A549 (cell line): ENCODE measurements at regions not wholly inside any gene's neighbourhood (a gene's known extent, or its start where the extent isn't known, plus 50 kb on each side); places are given as distances from the start of the nearest gene placed in this dataset.

Source experiments
- ATAC-seq, 2 experiments: fragments of 200-7000 bp in 1 of 2; fragments of >200 bp in 1 of 2; cut with Nextera tagmentation in 1 of 2; cut with Tn5 transposase in 1 of 2; 3 replicates each; pipeline versions ENCODE4 v1.8.0 to v1.9.1; 2018 to 2020; ENCODE audit warnings: mild to moderate bottlenecking in 1 of 2, moderate library complexity in 1 of 2
- CTCF ChIA-PET: fragments of 300-600 bp; sonication (Branson Sonifier 250); formaldehyde crosslinking; extraction: SDS; loops from one replicate; lab custom pipeline; 2021; ENCODE audit warnings: antibody characterized with exemption, inconsistent platforms; lab: Yijun Ruan, JAX
- POLR2A ChIA-PET: fragments of 350-600 bp; formaldehyde crosslinking; extraction: SDS; loops from one replicate; lab custom pipeline; 2021; ENCODE audit warnings: antibody characterized with exemption, inconsistent platforms; lab: Yijun Ruan, JAX
- DNase-seq, 2 experiments: peaks; one replicate each; pipeline versions ENCODE4 v3.0.0 to v3.0.0-alpha.2; 2011 to 2016; ENCODE audit warnings: low read depth in 1 of 2, low spot score in 1 of 2
- FAIRE-seq: peaks from 2 replicates; lab custom pipeline; 2011; peaks lifted over from hg19 to GRCh38; lab: Jason Lieb, UNC
- H3K27ac ChIP-seq, 2 experiments: fragments of >200 bp; sonication (Bioruptor Twin); formaldehyde crosslinking; 3 replicates each; pipeline ENCODE4 v1.5.1; 2016 to 2017
- H3K4me1 ChIP-seq: fragments of >200 bp; sonication (Bioruptor Twin); formaldehyde crosslinking; 3 replicates; pipeline ENCODE4 v1.6.1; 2016
- H3K4me2 ChIP-seq: fragments of >200 bp; sonication (Bioruptor Twin); formaldehyde crosslinking; 3 replicates; pipeline ENCODE4 v1.6.1; 2016
- H3K4me3 ChIP-seq: fragments of >200 bp; sonication (Bioruptor Twin); formaldehyde crosslinking; 3 replicates; pipeline ENCODE4 v1.5.1; 2016
- H3K9me3 ChIP-seq: fragments of >200 bp; sonication (Bioruptor Twin); formaldehyde crosslinking; 3 replicates; pipeline ENCODE4 v1.6.1; 2016
- BHLHE40 ChIP-seq: IDR thresholded peaks from 2 replicates; pipeline ENCODE4 v1.6.1; 2012; ENCODE audit warnings: low read depth, low read length, inconsistent platforms
- CBX2 ChIP-seq: fragments of 200-600 bp; sonication (generic); IDR thresholded peaks from 2 replicates; pipeline ENCODE4 v1.6.1; 2016; ENCODE audit warnings: low read depth, mild to moderate bottlenecking, borderline replicate concordance
- CHD2 ChIP-seq: fragments of 150-350 bp; IDR thresholded peaks from 2 replicates; pipeline ENCODE4 v1.6.1; 2014; ENCODE audit warnings: low read length; ENCODE audit not compliant: partially characterized antibody
- CHD4 ChIP-seq: fragments of 200-600 bp; sonication (generic); IDR thresholded peaks from 2 replicates; pipeline ENCODE4 v1.6.1; 2016; ENCODE audit warnings: antibody characterized with exemption, mild to moderate bottlenecking, borderline replicate concordance
- FOSB ChIP-seq: fragments of 250-450 bp; sonication (Bioruptor Pico); IDR thresholded peaks from 2 replicates; pipeline ENCODE4 v1.5.0; 2020; ENCODE audit warnings: mild to moderate bottlenecking, moderate library complexity
- FOSL2 ChIP-seq, 2 experiments: fragments of 450-650 bp in 1 of 2; fragments of >200 bp in 1 of 2; sonication (Bioruptor Twin) in 1 of 2; formaldehyde crosslinking; IDR thresholded peaks; 2 replicates each; pipeline versions ENCODE4 v1.5.0 to v1.6.1; 2016 to 2020; ENCODE audit warnings: mild to moderate bottlenecking in 1 of 2, moderate library complexity in 1 of 2
- HOXB13 ChIP-seq: fragments of 250-450 bp; sonication (Bioruptor Pico); IDR thresholded peaks from 2 replicates; pipeline ENCODE4 v1.5.0; 2020; ENCODE audit warnings: low read depth, mild to moderate bottlenecking, moderate library complexity
- JUNB ChIP-seq: fragments of >200 bp; sonication (Bioruptor Twin); formaldehyde crosslinking; IDR thresholded peaks from 2 replicates; pipeline ENCODE4 v1.6.1; 2016
- KDM5A ChIP-seq: fragments of 200-600 bp; sonication (generic); IDR thresholded peaks from 2 replicates; pipeline ENCODE4 v1.6.1; 2016; ENCODE audit warnings: antibody characterized with exemption, mild to moderate bottlenecking
- MAFK ChIP-seq: fragments of 450-650 bp; IDR thresholded peaks from 2 replicates; pipeline ENCODE4 v1.6.1; 2014; ENCODE audit not compliant: partially characterized antibody
- POLR2AphosphoS2 ChIP-seq: conservative IDR thresholded peaks from 2 replicates; pipeline ENCODE4 v1.6.1; 2012; ENCODE audit warnings: low read length, improper control_type of control experiment, inconsistent platforms
- RCOR1 ChIP-seq: fragments of 150-350 bp; IDR thresholded peaks from 2 replicates; pipeline ENCODE4 v1.6.1; 2014; ENCODE audit warnings: antibody characterized with exemption, low read length, low read depth
- TP53 ChIP-seq: fragments of 250-450 bp; sonication (Bioruptor Pico); IDR thresholded peaks from 2 replicates; pipeline ENCODE4 v1.5.0; 2021; ENCODE audit warnings: mild to moderate bottlenecking, moderate library complexity
- ZC3H11A ChIP-seq: fragments of 450-650 bp; IDR thresholded peaks from 2 replicates; pipeline ENCODE4 v1.6.1; 2014; ENCODE audit warnings: antibody characterized with exemption, mild to moderate bottlenecking
- ZFP36 ChIP-seq: fragments of 450-650 bp; IDR thresholded peaks from 2 replicates; pipeline ENCODE4 v1.6.1; 2014; ENCODE audit warnings: borderline replicate concordance; ENCODE audit not compliant: partially characterized antibody
- WGBS: methylation state at CpG from one replicate; pipeline ENCODE4 v1.1.6; 2017; ENCODE audit errors: missing lambda C conversion rate; 5-methylcytosine and 5-hydroxymethylcytosine counted together
- TF ChIP-seq, protein P1 (sequence below): fragments of 150-350 bp; IDR thresholded peaks from 2 replicates; pipeline ENCODE4 v1.6.1; 2014; ENCODE audit warnings: low read depth, mild to moderate bottlenecking, low read length
- TF ChIP-seq, protein P2 (sequence below): fragments of 450-650 bp; IDR thresholded peaks from 2 replicates; pipeline ENCODE4 v1.6.1; 2014; ENCODE audit warnings: antibody characterized with exemption
- TF ChIP-seq, protein P3 (sequence below): fragments of >200 bp; sonication (Bioruptor Twin); formaldehyde crosslinking; IDR thresholded peaks from 2 replicates; pipeline ENCODE4 v1.6.1; 2016
- TF ChIP-seq, protein P4 (sequence below): IDR thresholded peaks from 2 replicates; pipeline ENCODE4 v1.6.1; 2012
- TF ChIP-seq, protein P5 (sequence below): fragments of 250-450 bp; sonication (Bioruptor Pico); IDR thresholded peaks from 2 replicates; pipeline ENCODE4 v1.5.0; 2020; ENCODE audit warnings: low read depth, mild to moderate bottlenecking, moderate library complexity
- TF ChIP-seq, protein P6 (sequence below): fragments of >200 bp; sonication (Bioruptor Twin); formaldehyde crosslinking; IDR thresholded peaks from 3 replicates; pipeline ENCODE4 v1.5.1; 2016

DNA sequence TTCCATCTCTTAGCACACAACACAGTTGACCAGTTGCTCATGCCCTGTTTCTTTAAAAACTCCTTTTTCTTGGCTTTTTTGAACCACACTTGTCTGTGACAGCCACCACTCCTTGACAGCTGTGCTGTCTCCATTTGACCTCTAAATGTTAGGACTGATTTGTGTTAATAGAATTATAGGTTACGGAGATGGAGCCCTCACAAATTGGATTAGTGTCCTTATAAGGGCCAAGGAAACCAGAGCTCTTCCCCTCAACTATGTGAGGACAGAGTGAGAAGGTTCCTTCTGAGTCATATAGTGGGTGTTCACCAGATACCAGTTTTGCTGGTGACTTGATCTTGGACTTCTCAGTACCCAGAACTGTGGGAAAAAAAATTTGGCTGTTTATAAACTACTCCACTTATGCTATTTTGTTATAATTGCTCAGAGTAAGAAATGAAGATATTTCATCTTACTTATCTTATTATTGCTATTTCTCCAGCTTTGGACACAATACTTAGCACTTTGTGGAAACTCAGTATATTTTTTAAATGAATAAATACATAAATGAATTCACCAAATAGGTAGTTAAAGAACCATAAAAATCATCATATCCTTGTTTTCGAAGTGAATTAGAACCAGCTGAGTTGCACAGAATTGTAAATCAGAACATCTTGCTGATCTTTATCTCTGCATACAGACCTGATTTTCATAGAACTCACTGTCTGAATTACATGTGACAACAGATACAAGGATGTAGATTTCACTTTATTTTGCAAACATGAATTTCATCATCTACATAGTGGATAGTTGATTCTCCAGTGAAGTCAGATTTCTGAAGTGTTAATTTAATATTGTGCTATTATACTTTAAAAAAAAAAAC, 598.5 kb upstream of the IRAK1BP1 start:
- FAIRE-seq (no peak), DNase-seq (no peak), ATAC-seq (no peak)
- ChIA-PET POLR2A (no interaction called here), CTCF (no interaction called here)
- H3K4me1 ChIP-seq = no peaks in the 10 kb centered on the region
- TF ChIP-seq HOXB13 (no peak), CBX2 (no peak), ZFP36 (no peak), TP53 (CRISPR knock-in tag) (no peak), JUNB (no peak), KDM5A (no peak), CHD4 (no peak), POLR2AphosphoS2 (no peak), FOSB (CRISPR knock-in tag) (no peak), FOSL2 (IDR thresholded peaks at IDR 0.05) (no peak), FOSL2 (CRISPR knock-in tag; IDR thresholded peaks at IDR 0.05) (no peak), CHD2 (no peak), BHLHE40 (no peak), MAFK (no peak)
- TF ChIP-seq, protein P1, sequence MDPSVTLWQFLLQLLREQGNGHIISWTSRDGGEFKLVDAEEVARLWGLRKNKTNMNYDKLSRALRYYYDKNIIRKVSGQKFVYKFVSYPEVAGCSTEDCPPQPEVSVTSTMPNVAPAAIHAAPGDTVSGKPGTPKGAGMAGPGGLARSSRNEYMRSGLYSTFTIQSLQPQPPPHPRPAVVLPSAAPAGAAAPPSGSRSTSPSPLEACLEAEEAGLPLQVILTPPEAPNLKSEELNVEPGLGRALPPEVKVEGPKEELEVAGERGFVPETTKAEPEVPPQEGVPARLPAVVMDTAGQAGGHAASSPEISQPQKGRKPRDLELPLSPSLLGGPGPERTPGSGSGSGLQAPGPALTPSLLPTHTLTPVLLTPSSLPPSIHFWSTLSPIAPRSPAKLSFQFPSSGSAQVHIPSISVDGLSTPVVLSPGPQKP = no peak
- TF ChIP-seq, protein P2, sequence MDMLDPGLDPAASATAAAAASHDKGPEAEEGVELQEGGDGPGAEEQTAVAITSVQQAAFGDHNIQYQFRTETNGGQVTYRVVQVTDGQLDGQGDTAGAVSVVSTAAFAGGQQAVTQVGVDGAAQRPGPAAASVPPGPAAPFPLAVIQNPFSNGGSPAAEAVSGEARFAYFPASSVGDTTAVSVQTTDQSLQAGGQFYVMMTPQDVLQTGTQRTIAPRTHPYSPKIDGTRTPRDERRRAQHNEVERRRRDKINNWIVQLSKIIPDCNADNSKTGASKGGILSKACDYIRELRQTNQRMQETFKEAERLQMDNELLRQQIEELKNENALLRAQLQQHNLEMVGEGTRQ = no peak
- TF ChIP-seq, protein P3, sequence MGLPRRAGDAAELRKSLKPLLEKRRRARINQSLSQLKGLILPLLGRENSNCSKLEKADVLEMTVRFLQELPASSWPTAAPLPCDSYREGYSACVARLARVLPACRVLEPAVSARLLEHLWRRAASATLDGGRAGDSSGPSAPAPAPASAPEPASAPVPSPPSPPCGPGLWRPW = no peak
- TF ChIP-seq, protein P4, sequence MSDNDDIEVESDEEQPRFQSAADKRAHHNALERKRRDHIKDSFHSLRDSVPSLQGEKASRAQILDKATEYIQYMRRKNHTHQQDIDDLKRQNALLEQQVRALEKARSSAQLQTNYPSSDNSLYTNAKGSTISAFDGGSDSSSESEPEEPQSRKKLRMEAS = no peak
- TF ChIP-seq, protein P5, sequence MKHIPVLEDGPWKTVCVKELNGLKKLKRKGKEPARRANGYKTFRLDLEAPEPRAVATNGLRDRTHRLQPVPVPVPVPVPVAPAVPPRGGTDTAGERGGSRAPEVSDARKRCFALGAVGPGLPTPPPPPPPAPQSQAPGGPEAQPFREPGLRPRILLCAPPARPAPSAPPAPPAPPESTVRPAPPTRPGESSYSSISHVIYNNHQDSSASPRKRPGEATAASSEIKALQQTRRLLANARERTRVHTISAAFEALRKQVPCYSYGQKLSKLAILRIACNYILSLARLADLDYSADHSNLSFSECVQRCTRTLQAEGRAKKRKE = no peak
- H3K4me2 ChIP-seq = no peak overlapping the region
- no peak overlapping the region for H3K4me3 ChIP-seq
- H3K27ac ChIP-seq = no peak overlapping the region
- 24% methylated on average over 2 of the region's 2 CpGs for WGBS
- H3K9me3 ChIP-seq = no peaks in the 10 kb centered on the region

DNA sequence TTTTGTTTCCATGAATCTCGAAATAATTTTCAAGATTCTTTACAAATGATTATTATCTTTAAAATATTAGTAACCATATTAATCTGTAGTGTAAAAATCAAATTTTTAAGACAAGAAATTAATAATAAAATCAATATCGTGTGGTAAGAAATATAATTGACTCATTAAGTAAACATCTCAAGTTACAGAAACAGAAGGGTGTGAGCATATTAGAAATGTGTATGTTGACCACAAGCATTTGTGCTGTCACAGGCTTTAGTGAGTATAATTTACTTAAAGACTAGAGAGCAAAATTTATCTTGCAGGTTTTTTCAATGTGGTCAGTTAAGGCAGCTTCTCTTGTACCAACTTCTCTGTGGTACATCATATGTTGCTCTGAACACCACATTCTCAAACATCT, 566.5 kb upstream of the IRAK1BP1 start:
- ChIA-PET CTCF (no interaction called here), POLR2A (no interaction called here)
- no peaks in the 10 kb centered on the region for H3K4me1 ChIP-seq
- FAIRE-seq = no peak
- DNase-seq = no peak
- H3K4me3 ChIP-seq = no peak overlapping the region
- H3K9me3 ChIP-seq = no peaks in the 10 kb centered on the region
- no peak overlapping the region for H3K4me2 ChIP-seq
- 1% methylated on average over 2 of the region's 2 CpGs for WGBS
- TF ChIP-seq, protein P6, sequence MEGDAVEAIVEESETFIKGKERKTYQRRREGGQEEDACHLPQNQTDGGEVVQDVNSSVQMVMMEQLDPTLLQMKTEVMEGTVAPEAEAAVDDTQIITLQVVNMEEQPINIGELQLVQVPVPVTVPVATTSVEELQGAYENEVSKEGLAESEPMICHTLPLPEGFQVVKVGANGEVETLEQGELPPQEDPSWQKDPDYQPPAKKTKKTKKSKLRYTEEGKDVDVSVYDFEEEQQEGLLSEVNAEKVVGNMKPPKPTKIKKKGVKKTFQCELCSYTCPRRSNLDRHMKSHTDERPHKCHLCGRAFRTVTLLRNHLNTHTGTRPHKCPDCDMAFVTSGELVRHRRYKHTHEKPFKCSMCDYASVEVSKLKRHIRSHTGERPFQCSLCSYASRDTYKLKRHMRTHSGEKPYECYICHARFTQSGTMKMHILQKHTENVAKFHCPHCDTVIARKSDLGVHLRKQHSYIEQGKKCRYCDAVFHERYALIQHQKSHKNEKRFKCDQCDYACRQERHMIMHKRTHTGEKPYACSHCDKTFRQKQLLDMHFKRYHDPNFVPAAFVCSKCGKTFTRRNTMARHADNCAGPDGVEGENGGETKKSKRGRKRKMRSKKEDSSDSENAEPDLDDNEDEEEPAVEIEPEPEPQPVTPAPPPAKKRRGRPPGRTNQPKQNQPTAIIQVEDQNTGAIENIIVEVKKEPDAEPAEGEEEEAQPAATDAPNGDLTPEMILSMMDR = no peak
- TF ChIP-seq KDM5A (no peak), RCOR1 (no peak), ZC3H11A (no peak)
- no peak overlapping the region for H3K27ac ChIP-seq
- no peak for ATAC-seq
